ENCODE measurements at regions not wholly inside any gene's neighbourhood (a gene's known extent, or its start where the extent isn't known, plus 50 kb on each side); places are given as distances from the start of the nearest gene placed in this dataset.

GRCh38 chr10:44301781-44302355 lies 83.0 kb downstream of the CXCL12 start:
- DNase-seq (ENCODE audit: low read depth in 2 of 2), result no peak

DNA sequence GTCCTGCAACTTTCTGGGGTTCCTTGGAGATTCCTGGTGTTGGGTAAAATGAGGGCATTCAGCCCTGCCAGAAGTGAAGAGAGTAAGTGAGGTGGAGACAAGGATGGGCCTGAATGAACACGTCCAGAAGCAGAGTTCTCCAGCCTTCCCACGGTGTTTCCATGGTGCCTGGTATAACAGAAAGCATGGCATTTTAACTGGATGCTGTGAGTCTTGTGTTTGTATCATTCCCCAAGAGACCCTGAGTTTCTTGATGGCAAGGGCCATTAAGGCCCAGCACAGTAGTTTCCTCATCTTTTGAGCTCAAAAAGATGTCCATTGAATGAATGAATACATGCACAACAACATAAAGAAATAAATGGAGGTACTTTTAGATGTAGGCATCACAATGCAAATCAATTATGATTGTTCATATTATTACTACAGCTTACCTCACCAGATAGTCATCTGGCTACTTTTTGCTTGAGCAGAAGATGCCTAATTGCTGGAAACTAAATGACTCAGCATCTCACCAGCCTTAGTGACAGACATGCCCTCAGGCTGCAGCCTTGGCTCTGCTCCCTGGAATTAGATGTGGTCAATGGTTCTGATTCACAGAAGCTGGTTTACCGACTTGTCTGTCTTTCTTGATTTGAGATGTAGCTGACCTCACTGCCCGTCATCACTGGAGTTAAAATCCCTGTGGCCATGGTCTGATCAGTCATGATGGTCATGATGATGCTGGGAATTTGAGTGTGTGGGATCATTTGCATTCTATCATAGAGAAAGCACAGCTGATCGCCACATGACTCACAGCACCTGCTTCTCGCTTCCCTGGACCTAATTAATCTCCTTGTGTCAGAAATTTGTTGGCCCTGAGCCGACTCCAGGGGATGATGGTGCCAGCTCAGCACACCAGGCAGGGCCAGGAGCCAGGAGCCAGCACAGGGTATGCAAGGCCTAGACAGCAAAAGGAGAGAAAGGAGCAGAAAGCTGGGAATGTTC lies 83.9 kb downstream of the CXCL12 start:
- DNase-seq (ENCODE audit: low read depth in 2 of 2), result no peak

DNA sequence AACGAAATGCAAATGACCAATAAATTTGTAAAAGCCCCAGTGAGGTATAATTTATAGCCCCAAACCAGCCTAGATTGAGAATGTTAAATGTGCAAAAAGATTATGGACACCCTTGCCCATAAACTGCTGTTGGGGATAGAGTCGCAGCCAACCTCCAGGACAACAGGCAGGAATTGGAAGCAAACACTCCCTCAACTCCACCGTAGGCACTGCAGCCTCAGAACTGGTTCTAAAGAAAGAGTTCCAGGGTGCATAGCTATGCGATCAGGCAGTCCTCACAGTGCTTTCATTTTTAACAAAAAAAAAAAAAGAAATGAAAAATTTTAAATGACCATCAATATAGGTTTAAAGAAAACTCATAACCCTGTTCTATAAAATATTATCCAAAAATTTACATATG lies 86.2 kb downstream of the CXCL12 start:
- DNase-seq (ENCODE audit: low read depth in 2 of 2), result no peak

DNA sequence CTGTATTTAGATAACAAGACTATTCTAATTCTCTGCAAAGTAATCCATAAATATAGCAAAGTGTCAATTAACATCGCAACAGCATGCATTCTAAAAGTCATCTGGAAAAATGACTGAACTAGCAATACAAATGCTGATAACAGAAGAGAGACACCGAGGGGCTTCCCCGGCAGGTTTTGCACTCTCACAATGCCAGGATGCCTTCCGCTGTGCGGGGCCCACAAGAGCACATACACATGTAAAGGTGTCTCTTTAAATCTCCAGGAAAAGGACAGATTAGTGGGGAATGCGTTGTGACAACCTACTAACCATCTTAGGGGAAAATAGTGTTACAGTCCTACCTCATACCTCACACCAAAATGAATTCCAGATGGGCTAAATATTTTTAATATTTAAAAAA lies 86.9 kb downstream of the CXCL12 start:
- DNase-seq (ENCODE audit: low read depth in 2 of 2), result no peak

- no peak for DNase-seq (ENCODE audit: low read depth in 2 of 2)
Measured at GRCh38 chr10:44295644-44296241, 89.2 kb downstream of the CXCL12 start.

- no peak for DNase-seq (ENCODE audit: low read depth in 2 of 2)
Measured at GRCh38 chr10:44294726-44295412, 90.0 kb downstream of the CXCL12 start.

DNA sequence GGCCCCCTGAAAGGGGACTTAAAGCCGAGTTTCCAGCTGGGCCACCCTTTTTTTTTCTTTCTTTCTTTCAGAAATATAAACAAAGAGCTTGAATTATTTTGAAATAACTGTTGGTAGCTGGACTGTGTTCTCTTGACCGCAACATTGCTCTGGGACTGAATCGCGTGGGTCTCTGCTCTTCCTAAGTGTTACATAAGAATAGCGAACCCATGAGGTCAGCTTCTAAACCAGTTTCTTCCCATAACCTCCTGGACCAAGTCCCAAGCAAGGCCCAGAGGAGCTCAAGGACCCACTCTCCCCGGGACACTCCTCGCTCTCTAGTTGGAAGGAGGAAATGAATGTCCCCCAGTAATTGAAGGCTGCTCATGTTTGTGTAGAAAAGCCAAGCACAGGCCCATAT lies 91.1 kb downstream of the CXCL12 start:
- no peak for DNase-seq (ENCODE audit: low read depth in 2 of 2)

- DNase-seq (ENCODE audit: low read depth in 2 of 2), result no peak
Measured at GRCh38 chr10:44293306-44293778, 91.6 kb downstream of the CXCL12 start.

DNA sequence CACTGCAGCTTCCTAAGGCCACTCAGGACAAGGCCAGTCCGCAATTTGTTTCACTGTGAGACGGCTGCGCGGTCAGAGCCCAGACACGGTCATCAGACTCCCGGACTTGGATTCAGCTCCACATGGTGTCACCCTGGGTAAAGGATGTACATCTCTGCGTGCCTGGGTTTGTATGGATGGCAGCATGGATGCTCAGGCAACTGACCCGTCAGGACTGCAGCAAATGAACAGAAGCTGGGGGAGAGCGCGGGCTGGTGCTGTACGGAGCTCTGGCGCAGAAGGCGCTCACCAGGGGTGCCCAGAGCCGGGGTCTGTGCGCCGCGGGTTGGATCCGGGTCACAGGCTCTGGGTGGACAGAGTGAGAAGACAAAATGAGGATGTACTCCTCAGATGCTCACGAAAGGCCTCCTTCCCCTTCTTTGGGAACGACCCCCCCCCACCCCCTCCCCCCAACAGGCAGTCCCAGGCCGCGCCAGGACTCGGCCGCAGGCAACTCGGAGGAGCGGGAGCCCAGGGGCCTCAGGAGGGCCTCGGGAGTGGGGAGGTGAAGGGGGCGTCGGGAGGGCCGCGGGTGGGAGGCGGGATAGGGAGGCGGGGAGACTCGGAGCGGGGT lies 92.4 kb downstream of the CXCL12 start:
- no peak for DNase-seq (ENCODE audit: low read depth in 2 of 2)

DNA sequence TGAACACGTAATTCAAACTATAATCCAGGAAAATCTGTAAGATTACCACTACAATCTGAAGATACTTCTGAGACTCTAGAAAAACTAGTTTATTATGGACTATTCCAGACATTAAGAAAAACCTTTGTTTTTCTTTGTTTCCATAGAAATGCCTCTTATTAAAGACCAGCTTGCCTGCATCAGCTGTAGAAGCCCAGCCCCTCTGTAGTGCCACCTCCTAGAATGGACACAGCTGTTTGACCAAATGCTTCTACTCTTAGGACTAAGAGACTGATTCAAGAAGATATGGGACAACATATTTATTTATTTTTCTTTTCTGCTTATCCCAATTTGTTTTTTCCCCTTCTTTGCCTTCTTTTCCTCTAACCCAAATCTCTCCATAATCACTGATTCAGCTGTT lies 93.8 kb downstream of the CXCL12 start:
- no peak for DNase-seq (ENCODE audit: low read depth in 2 of 2)

GRCh38 chr10:44289125-44289524 lies 95.8 kb downstream of the CXCL12 start:
- no peak for DNase-seq (ENCODE audit: low read depth in 2 of 2)

- DNase-seq (ENCODE audit: low read depth in 2 of 2), result no peak
Measured at GRCh38 chr10:44287408-44287807, 97.5 kb downstream of the CXCL12 start.

DNA sequence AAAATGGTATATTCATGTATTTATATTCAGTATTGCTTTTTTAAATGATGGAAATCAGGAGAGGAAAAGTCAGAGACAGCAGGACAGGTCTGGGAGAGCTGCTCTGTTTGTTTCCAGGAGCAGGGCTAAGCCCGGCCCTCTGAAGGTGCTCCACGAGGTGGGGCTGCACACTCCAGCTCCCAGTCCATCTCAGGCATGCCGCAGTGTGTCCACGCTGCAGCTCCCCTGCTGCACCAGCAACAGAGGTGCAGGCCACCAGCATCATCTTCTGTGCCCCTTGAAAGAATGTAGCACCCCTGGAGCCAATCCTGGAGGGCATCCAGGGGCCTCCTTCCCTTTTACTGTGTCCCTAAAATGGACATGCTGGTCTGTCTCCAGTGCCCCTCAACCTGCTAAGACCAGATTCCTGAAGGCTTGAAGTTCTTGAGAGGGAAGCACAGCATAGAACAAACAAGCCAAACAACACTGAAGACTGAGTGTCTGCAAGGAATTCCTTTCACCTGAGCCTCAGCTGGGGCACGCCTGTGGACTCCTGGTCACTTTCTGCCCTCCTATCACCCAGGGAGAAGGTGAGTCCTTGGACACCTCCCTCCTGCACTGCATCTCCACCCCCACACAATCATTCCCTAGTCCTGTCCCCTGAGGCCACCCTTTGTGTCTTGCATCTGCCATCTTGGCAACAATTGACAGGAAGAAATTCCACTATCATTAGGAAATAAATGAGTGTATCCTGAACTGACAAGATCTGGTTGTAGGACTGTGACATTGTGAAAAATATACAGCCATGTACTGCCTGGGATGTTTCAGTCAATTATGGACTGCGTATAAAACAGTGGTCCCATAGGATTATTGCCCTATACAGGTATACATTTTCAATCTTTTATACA lies 100.5 kb downstream of the CXCL12 start:
- no peak for DNase-seq (ENCODE audit: low read depth in 2 of 2)

DNA sequence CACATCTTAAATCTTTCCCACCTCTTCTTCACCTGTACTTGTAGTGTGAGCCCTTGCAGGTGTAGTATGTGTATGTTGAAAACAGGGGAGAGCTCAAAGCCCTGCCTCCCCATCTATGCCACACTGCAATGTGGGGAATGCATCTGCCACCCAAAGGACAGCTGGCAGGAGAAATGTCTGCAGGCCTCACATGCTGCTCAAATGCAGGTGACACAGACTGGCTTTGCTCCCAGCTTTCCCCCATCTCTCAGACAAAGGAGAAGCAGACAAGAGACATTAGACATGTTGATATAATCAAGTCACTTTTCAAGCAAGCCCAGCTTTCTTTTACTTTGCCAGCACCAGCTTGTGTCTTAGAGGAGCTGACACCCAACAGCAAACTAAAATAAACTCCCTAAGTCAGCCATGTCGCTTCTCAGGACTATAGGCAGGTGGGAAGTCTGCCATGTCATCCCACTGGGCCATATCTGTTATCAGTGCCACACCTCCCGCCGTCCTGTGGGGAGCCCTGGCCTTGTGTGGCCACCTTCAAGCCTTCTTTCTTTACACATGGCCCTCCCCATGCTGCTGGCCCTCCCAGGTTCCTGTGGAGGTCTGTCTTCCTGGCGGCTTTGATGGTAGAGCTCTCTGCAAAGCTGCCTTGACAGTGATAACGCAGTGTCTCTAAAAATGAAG lies 102.1 kb downstream of the CXCL12 start:
- no peak for DNase-seq (ENCODE audit: low read depth in 2 of 2)

DNA sequence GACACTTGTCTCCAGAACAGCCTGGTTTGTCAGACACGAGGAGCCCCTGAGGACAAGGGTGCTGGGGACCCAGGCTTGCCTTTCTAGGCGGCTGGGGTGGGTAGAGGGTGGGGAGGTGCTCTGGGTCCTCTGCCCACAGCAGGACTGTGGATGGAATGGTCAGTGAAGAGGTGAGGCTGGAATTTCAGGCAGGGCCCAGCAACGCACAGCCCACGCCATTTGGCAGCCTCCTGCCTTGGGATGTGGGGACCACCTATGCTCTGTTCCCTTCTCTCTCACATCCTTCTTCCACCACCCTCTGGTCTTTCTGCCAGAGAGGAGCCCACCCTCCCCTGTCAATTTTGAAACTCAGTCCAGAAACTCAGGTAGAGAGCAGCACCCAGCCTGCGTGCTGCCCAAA lies 103.2 kb downstream of the CXCL12 start:
- no peak for DNase-seq (ENCODE audit: low read depth in 2 of 2)

- DNase-seq (ENCODE audit: low read depth in 2 of 2), result no peak
Measured at GRCh38 chr10:44281089-44281613, 103.7 kb downstream of the CXCL12 start.

GRCh38 chr10:44280226-44281014 lies 104.5 kb downstream of the CXCL12 start:
- no peak for DNase-seq (ENCODE audit: low read depth in 2 of 2)

DNA sequence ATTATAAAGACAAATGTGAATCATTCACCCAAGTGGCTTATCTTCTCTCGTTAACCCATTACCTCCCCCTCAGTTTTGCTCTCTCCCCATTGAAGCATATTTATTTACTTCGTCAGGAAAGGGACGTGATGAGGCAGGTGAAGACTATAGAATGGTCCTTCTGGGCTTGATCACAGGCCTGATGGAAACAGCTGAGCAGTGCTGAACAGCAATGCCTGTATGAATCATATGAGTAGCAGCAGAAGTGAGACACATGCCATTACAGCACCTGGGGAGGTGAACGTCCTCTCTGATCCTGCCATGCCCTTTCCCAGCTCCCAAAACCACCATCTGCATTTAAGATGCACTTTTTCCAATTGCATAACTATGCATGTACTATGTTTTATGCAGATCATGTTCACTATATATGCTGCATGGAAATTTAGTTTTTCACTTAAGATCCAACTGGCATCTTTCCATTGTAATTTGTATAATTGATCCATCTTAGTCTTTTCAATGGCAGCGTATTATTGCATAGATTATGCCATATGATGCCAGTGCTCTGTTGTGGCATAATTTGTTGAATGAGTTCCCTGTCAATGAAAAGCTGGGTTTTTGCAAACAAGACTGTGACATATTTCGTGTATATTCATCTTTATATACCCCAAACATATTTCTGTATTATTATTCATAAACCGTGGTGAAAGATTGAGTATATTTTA lies 105.3 kb downstream of the CXCL12 start:
- no peak for DNase-seq (ENCODE audit: low read depth in 2 of 2)
